ENCODE measurements at regions not wholly inside any gene's neighbourhood (a gene's known extent, or its start where the extent isn't known, plus 50 kb on each side); places are given as distances from the start of the nearest gene placed in this dataset.

- POLR2A ChIA-PET = no interaction called here
These were observed 509.5 kb downstream of the TBL1XR1 start for GRCh38 chr3:176687754-176688153.

GRCh38 chr3:176683382-176683781 is 513.9 kb downstream of the TBL1XR1 start:
- DNase-seq (no peak), ATAC-seq (ENCODE audit: low read depth) (no peak)
- POLR2A ChIA-PET = no interaction called here
- Mint-ChIP-seq H3K4me3 (no peak overlapping the region), H3K4me1 (no peaks in the 10 kb centered on the region), H3K27ac (no peak overlapping the region), H3K9me3 (peaks cover 2% of the 10 kb centered on the region), H3K27me3 (no peaks in the 10 kb centered on the region), H3K36me3 (no peaks in the 10 kb centered on the region)

More at GRCh38 chr3:176687754-176688153, 509.5 kb downstream of the TBL1XR1 start:
- H3K4me3 Mint-ChIP-seq = no peak overlapping the region
- no peak overlapping the region for H3K27ac Mint-ChIP-seq
- no peaks in the 10 kb centered on the region for H3K4me1 Mint-ChIP-seq
- no peak for ATAC-seq (ENCODE audit: low read depth)
- no peaks in the 10 kb centered on the region for H3K27me3 Mint-ChIP-seq
- no peaks in the 10 kb centered on the region for H3K9me3 Mint-ChIP-seq
- no peaks in the 10 kb centered on the region for H3K36me3 Mint-ChIP-seq
- DNase-seq = no peak

GRCh38 chr3:176663837-176664831 is 533.1 kb downstream of the TBL1XR1 start:
- no peaks in the 10 kb centered on the region for H3K9me3 Mint-ChIP-seq
- no peaks in the 10 kb centered on the region for H3K27me3 Mint-ChIP-seq
- ATAC-seq (ENCODE audit: low read depth) (no peak), DNase-seq (no peak)
- H3K27ac Mint-ChIP-seq = no peak overlapping the region
- no peaks in the 10 kb centered on the region for H3K36me3 Mint-ChIP-seq
- no peak overlapping the region for H3K4me3 Mint-ChIP-seq
- H3K4me1 Mint-ChIP-seq = no peaks in the 10 kb centered on the region
- POLR2A ChIA-PET = no interaction called here

GRCh38 chr3:176663387-176663786 is 533.9 kb downstream of the TBL1XR1 start:
- POLR2A ChIA-PET = no interaction called here
- DNase-seq = no peak
- Mint-ChIP-seq H3K27me3 (no peaks in the 10 kb centered on the region), H3K4me3 (no peak overlapping the region), H3K27ac (no peak overlapping the region), H3K36me3 (no peaks in the 10 kb centered on the region), H3K9me3 (no peaks in the 10 kb centered on the region), H3K4me1 (no peaks in the 10 kb centered on the region)
- no peak for ATAC-seq (ENCODE audit: low read depth)

GRCh38 chr3:176661432-176661964 is 535.8 kb downstream of the TBL1XR1 start:
- no peaks in the 10 kb centered on the region for H3K27me3 Mint-ChIP-seq
- H3K36me3 Mint-ChIP-seq = no peaks in the 10 kb centered on the region
- POLR2A ChIA-PET = no interaction called here
- no peaks in the 10 kb centered on the region for H3K9me3 Mint-ChIP-seq
- no peak overlapping the region for H3K27ac Mint-ChIP-seq
- no peaks in the 10 kb centered on the region for H3K4me1 Mint-ChIP-seq
- DNase-seq = no peak
- no peak for ATAC-seq (ENCODE audit: low read depth)
- H3K4me3 Mint-ChIP-seq = no peak overlapping the region

- POLR2A ChIA-PET = no interaction called here
- Mint-ChIP-seq H3K27me3 (no peaks in the 10 kb centered on the region), H3K27ac (no peak overlapping the region), H3K36me3 (no peaks in the 10 kb centered on the region), H3K4me1 (no peaks in the 10 kb centered on the region), H3K4me3 (no peak overlapping the region), H3K9me3 (no peaks in the 10 kb centered on the region)
- ATAC-seq (ENCODE audit: low read depth) (no peak), DNase-seq (no peak)
These were observed 541.7 kb downstream of the TBL1XR1 start for GRCh38 chr3:176655404-176656094.

- Mint-ChIP-seq H3K9me3 (no peaks in the 10 kb centered on the region), H3K4me1 (no peaks in the 10 kb centered on the region), H3K4me3 (no peak overlapping the region), H3K36me3 (no peaks in the 10 kb centered on the region), H3K27ac (no peak overlapping the region), H3K27me3 (no peaks in the 10 kb centered on the region)
- ATAC-seq (ENCODE audit: low read depth) (no peak), DNase-seq (no peak)
- POLR2A ChIA-PET = no interaction called here
These were observed 545.7 kb downstream of the TBL1XR1 start for GRCh38 chr3:176651622-176652021.

GRCh38 chr3:176650478-176650877 is 546.8 kb downstream of the TBL1XR1 start:
- Mint-ChIP-seq H3K4me1 (no peaks in the 10 kb centered on the region), H3K27ac (no peak overlapping the region), H3K9me3 (no peaks in the 10 kb centered on the region), H3K36me3 (no peaks in the 10 kb centered on the region), H3K4me3 (no peak overlapping the region), H3K27me3 (no peaks in the 10 kb centered on the region)
- DNase-seq (no peak), ATAC-seq (ENCODE audit: low read depth) (no peak)
- POLR2A ChIA-PET = no interaction called here

GRCh38 chr3:176647987-176648386 is 549.3 kb downstream of the TBL1XR1 start:
- no peak overlapping the region for H3K27ac Mint-ChIP-seq
- POLR2A ChIA-PET = no interaction called here
- ATAC-seq (ENCODE audit: low read depth) = no peak
- H3K27me3 Mint-ChIP-seq = no peaks in the 10 kb centered on the region
- no peak for DNase-seq
- no peaks in the 10 kb centered on the region for H3K36me3 Mint-ChIP-seq
- H3K4me1 Mint-ChIP-seq = no peaks in the 10 kb centered on the region
- H3K9me3 Mint-ChIP-seq = no peaks in the 10 kb centered on the region
- no peak overlapping the region for H3K4me3 Mint-ChIP-seq

GRCh38 chr3:176633511-176633910 is 563.8 kb downstream of the TBL1XR1 start:
- Mint-ChIP-seq H3K4me1 (no peaks in the 10 kb centered on the region), H3K27ac (no peak overlapping the region), H3K36me3 (no peaks in the 10 kb centered on the region), H3K27me3 (no peaks in the 10 kb centered on the region), H3K4me3 (no peak overlapping the region), H3K9me3 (no peaks in the 10 kb centered on the region)
- ATAC-seq (ENCODE audit: low read depth) (no peak), DNase-seq (no peak)
- POLR2A ChIA-PET = no interaction called here

GRCh38 chr3:176632925-176633324 is 564.4 kb downstream of the TBL1XR1 start:
- no peaks in the 10 kb centered on the region for H3K9me3 Mint-ChIP-seq
- POLR2A ChIA-PET = no interaction called here
- no peaks in the 10 kb centered on the region for H3K4me1 Mint-ChIP-seq
- DNase-seq (no peak), ATAC-seq (ENCODE audit: low read depth) (no peak)
- no peaks in the 10 kb centered on the region for H3K27me3 Mint-ChIP-seq
- H3K36me3 Mint-ChIP-seq = no peaks in the 10 kb centered on the region
- H3K4me3 Mint-ChIP-seq = no peak overlapping the region
- H3K27ac Mint-ChIP-seq = no peak overlapping the region

GRCh38 chr3:176631165-176631564 is 566.1 kb downstream of the TBL1XR1 start:
- POLR2A ChIA-PET = no interaction called here
- Mint-ChIP-seq H3K4me3 (no peak overlapping the region), H3K27me3 (no peaks in the 10 kb centered on the region)

GRCh38 chr3:176628101-176628639 is 569.1 kb downstream of the TBL1XR1 start:
- POLR2A ChIA-PET = no interaction called here
- no peak overlapping the region for H3K4me3 Mint-ChIP-seq
- DNase-seq = no peak
- H3K4me1 Mint-ChIP-seq = no peaks in the 10 kb centered on the region
- no peaks in the 10 kb centered on the region for H3K9me3 Mint-ChIP-seq
- no peak for ATAC-seq (ENCODE audit: low read depth)
- H3K27ac Mint-ChIP-seq = no peak overlapping the region
- H3K36me3 Mint-ChIP-seq = no peaks in the 10 kb centered on the region
- no peaks in the 10 kb centered on the region for H3K27me3 Mint-ChIP-seq

More at GRCh38 chr3:176631165-176631564, 566.1 kb downstream of the TBL1XR1 start:
- ATAC-seq (ENCODE audit: low read depth) (no peak), DNase-seq (no peak)
- H3K36me3 Mint-ChIP-seq = no peaks in the 10 kb centered on the region
- no peak overlapping the region for H3K27ac Mint-ChIP-seq
- no peaks in the 10 kb centered on the region for H3K9me3 Mint-ChIP-seq
- no peaks in the 10 kb centered on the region for H3K4me1 Mint-ChIP-seq
